ENCODE measurements at regions not wholly inside any gene's neighbourhood (a gene's known extent, or its start where the extent isn't known, plus 50 kb on each side); places are given as distances from the start of the nearest gene placed in this dataset.
"Not testable (repeated sequence)": the region's sequence is repeated elsewhere in the genome, so short reads cannot be mapped to it uniquely, and the experiment has no call there.

GRCh38 chr11:25566298-25567200 is 765.4 kb upstream of the ANO3 start:
- H3K36me3 ChIP-seq = no peaks in the 10 kb centered on the region
- no peaks in the 10 kb centered on the region for H3K9me3 ChIP-seq
- H3K4me3 ChIP-seq = no peak overlapping the region
- peak in 1 of 2 donors; percentile 64 for DNase-seq (ENCODE audit: low spot score in 2 of 2)
- intact Hi-C loops (cut with DNase I) = no loop called here
- H3K27me3 ChIP-seq = no peaks in the 10 kb centered on the region
- no peaks in the 10 kb centered on the region for H3K4me1 ChIP-seq
- H3K27ac ChIP-seq = no peak overlapping the region
- no peak for TF ChIP-seq CTCF (IDR thresholded peaks at IDR 0.05)

GRCh38 chr11:25576320-25576719 is 755.6 kb upstream of the ANO3 start:
- Histone ChIP-seq H3K27ac (no peak overlapping the region), H3K9me3 (no peaks in the 10 kb centered on the region), H3K36me3 (no peaks in the 10 kb centered on the region), H3K4me1 (no peaks in the 10 kb centered on the region), H3K4me3 (no peak overlapping the region), H3K27me3 (no peaks in the 10 kb centered on the region)
- no peak for DNase-seq (ENCODE audit: low spot score in 2 of 2)
- intact Hi-C loops (cut with DNase I) = no loop called here
- TF ChIP-seq CTCF (IDR thresholded peaks at IDR 0.05) = no peak

- H3K27me3 ChIP-seq; H3K36me3 ChIP-seq; DNase-seq (ENCODE audit: low spot score in 2 of 2); H3K4me1 ChIP-seq; intact Hi-C loops (cut with DNase I); H3K4me3 ChIP-seq; H3K27ac ChIP-seq; H3K9me3 ChIP-seq: not testable (repeated sequence)
Measured at GRCh38 chr11:25579554-25579953, 752.4 kb upstream of the ANO3 start.

GRCh38 chr11:25583596-25583995 is 748.3 kb upstream of the ANO3 start:
- H3K4me1 ChIP-seq = no peaks in the 10 kb centered on the region
- H3K27me3 ChIP-seq = no peaks in the 10 kb centered on the region
- H3K4me3 ChIP-seq = no peak overlapping the region
- H3K36me3 ChIP-seq = no peaks in the 10 kb centered on the region
- intact Hi-C loops (cut with DNase I) = no loop called here
- no peak for DNase-seq (ENCODE audit: low spot score in 2 of 2)
- TF ChIP-seq CTCF (IDR thresholded peaks at IDR 0.05) = no peak
- no peak overlapping the region for H3K27ac ChIP-seq
- no peaks in the 10 kb centered on the region for H3K9me3 ChIP-seq

GRCh38 chr11:25587496-25587895 is 744.4 kb upstream of the ANO3 start:
- intact Hi-C loops (cut with DNase I) = no loop called here
- Histone ChIP-seq H3K27ac (no peak overlapping the region), H3K9me3 (no peaks in the 10 kb centered on the region), H3K36me3 (no peaks in the 10 kb centered on the region), H3K27me3 (no peaks in the 10 kb centered on the region), H3K4me3 (no peak overlapping the region), H3K4me1 (no peaks in the 10 kb centered on the region)
- no peak for DNase-seq (ENCODE audit: low spot score in 2 of 2)
- TF ChIP-seq CTCF (IDR thresholded peaks at IDR 0.05) = no peak

- DNase-seq (ENCODE audit: low spot score in 2 of 2) = no peak
- H3K27ac ChIP-seq = no peak overlapping the region
- H3K36me3 ChIP-seq = no peaks in the 10 kb centered on the region
- no peaks in the 10 kb centered on the region for H3K27me3 ChIP-seq
- no peak overlapping the region for H3K4me3 ChIP-seq
- intact Hi-C loops (cut with DNase I) = no loop called here
- no peaks in the 10 kb centered on the region for H3K4me1 ChIP-seq
- H3K9me3 ChIP-seq = no peaks in the 10 kb centered on the region
- TF ChIP-seq CTCF (IDR thresholded peaks at IDR 0.05) = no peak
Measured at GRCh38 chr11:25593221-25593620, 738.7 kb upstream of the ANO3 start.
